ENCODE measurements at regions not wholly inside any gene's neighbourhood (a gene's known extent, or its start where the extent isn't known, plus 50 kb on each side); places are given as distances from the start of the nearest gene placed in this dataset.

DNA sequence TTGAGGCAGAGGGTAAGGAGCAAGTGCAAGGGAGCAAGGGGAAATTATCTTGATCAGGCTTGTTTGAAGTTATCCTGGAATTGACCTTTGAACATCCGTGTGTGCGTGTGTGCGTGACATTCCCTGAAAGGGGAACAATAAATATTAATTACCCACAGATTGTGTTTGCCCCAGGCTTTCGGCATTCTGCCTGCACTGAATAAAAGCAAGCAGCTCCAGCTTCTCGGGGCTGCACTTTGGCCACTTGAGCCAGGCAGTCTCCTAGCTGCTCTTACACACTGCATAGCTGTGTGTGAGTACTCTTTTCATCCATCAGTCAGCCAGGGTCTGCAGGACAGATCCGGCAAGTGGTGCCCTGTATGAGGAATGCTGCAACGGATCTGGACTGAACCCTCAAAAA, 107.7 kb upstream of the BTN3A2 start:
- H3K4me3 ChIP-seq (replicated peaks in 1 of 2; ENCODE audit: low read depth in 2 of 2, low read length in 2 of 2): no peak overlapping the region
- TF ChIP-seq CTCF (IDR thresholded peaks at IDR 0.05; ENCODE audit: low read depth, low read length): no peak
- no peak for DNase-seq (ENCODE audit: low read depth in 2 of 2)

DNA sequence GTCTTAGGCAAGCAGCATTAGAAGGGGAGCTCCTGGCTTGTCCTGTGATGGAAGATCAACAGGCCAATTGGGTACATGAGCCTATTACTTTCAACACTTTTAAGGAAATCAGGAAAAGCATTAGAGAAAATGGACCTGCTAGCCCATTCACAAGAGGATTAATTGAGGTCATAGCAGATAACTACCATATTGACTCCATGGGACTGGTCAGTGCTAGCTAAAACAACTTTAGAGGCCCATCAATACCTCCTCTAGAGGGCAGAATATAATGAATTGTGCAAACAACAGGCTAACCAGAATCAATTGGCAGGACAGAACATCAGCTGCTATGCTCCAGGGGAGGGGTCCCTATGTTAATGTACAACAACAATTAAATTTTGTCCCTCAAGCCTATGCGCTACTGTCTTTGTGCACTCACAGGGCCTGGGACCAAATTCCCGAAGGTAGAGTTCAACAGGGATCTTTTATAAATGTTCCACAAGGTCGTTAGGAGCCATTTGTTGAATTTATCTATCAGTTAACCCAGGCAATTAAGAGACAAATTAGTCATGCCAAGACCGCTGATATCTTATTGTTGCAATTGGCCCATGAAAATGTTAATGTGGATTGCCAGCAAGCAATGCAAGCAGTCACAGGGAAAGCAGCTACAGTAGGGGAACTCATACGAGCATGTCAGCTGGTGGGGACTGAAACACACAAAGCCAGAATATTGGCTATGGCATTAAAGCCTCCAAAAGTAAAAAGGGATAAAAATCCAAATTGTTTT, 106.6 kb upstream of the BTN3A2 start:
- TF ChIP-seq CTCF (IDR thresholded peaks at IDR 0.05; ENCODE audit: low read depth, low read length): peak; percentile 15
- no peak for DNase-seq (ENCODE audit: low read depth in 2 of 2)
- no peak overlapping the region for H3K4me3 ChIP-seq (replicated peaks in 1 of 2; ENCODE audit: low read depth in 2 of 2, low read length in 2 of 2)

- no peak for TF ChIP-seq CTCF (IDR thresholded peaks at IDR 0.05; ENCODE audit: low read depth, low read length)
- H3K4me3 ChIP-seq (replicated peaks in 1 of 2; ENCODE audit: low read depth in 2 of 2, low read length in 2 of 2): no peak overlapping the region
- DNase-seq (ENCODE audit: low read depth in 2 of 2): no peak
Measured at GRCh38 chr6:26260110-26260637, 104.8 kb upstream of the BTN3A2 start.

- no peak for TF ChIP-seq CTCF (IDR thresholded peaks at IDR 0.05; ENCODE audit: low read depth, low read length)
- no peak overlapping the region for H3K4me3 ChIP-seq (replicated peaks in 1 of 2; ENCODE audit: low read depth in 2 of 2, low read length in 2 of 2)
- peak in 1 of 2 donors; percentile 19 for DNase-seq (ENCODE audit: low read depth in 2 of 2)
Measured at GRCh38 chr6:26260725-26261490, 104.1 kb upstream of the BTN3A2 start.

GRCh38 chr6:26264547-26264946, 100.5 kb upstream of the BTN3A2 start:
- DNase-seq (ENCODE audit: low read depth in 2 of 2): no peak
- TF ChIP-seq CTCF (IDR thresholded peaks at IDR 0.05; ENCODE audit: low read depth, low read length): no peak
- H3K4me3 ChIP-seq (replicated peaks in 1 of 2; ENCODE audit: low read depth in 2 of 2, low read length in 2 of 2): no peak overlapping the region

DNA sequence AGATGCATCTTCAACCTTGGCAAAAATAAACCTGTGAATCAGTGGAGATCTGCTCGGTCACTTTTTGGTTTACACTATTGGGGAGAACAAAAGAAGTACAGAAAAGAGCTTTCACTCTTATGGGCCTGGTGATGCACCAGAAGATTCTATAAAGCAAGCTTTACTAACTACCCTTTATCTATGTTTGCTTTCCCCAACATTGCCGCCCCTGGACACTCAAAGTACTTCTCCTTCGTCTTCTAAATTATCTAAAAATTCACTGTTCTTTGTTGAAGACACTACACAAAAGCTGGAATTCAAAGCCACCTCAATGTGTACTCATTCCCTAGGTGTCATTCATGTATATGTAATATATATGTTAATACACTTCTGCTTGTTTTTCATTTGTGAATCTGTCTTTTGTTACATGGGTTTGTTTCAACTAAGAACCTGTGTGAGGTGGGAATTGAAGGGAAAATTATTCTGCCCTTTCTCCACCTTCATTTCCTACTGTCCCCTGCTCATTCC, 97.9 kb upstream of the BTN3A2 start:
- no peak for DNase-seq (ENCODE audit: low read depth in 2 of 2)
- no peak for TF ChIP-seq CTCF (IDR thresholded peaks at IDR 0.05; ENCODE audit: low read depth, low read length)
- H3K4me3 ChIP-seq (replicated peaks in 1 of 2; ENCODE audit: low read depth in 2 of 2, low read length in 2 of 2): no peak overlapping the region

All from cardiac fibroblast (primary cell).